Adrenal gland (tissue), 9 donors: ENCODE measurements at regions not wholly inside any gene's neighbourhood (a gene's known extent, or its start where the extent isn't known, plus 50 kb on each side); places are given as distances from the start of the nearest gene placed in this dataset.

Source experiments
- DNase-seq, 7 donors: peaks; one replicate each; pipeline ENCODE4 v3.0.0-alpha.2; 2019 to 2020
- H3K27ac ChIP-seq, 5 donors: fragments of 200-600 bp; sonication (generic) in 4 of 5; 1 replicate in 3 of 5; 2 replicates in 2 of 5; pipeline versions ENCODE4 v1.5.1 to v1.8.0; 2016 to 2020; ENCODE audit warnings: mild to moderate bottlenecking in 1 of 5
- H3K27me3 ChIP-seq: fragments of 200-600 bp; 2 replicates; pipeline ENCODE4 v1.8.0; 2021
- H3K36me3 ChIP-seq, 2 donors: fragments of 200-600 bp; replicated peaks in 1 of 2; 1 replicate in 1 of 2; 2 replicates in 1 of 2; pipeline versions ENCODE4 v1.5.1 to v1.8.0; 2018 to 2022
- H3K4me1 ChIP-seq, 2 donors: fragments of 200-600 bp; replicated peaks in 1 of 2; 1 replicate in 1 of 2; 2 replicates in 1 of 2; pipeline versions ENCODE4 v1.5.1 to v1.8.0; 2018 to 2021
- H3K4me3 ChIP-seq, 4 donors: fragments of 200-600 bp; sonication (generic) in 3 of 4; one replicate each; pipeline ENCODE4 v1.5.1; 2016 to 2018
- H3K9me3 ChIP-seq, 3 donors: fragments of 200-600 bp; sonication (generic) in 1 of 3; replicated peaks in 1 of 3; 1 replicate in 2 of 3; 2 replicates in 1 of 3; pipeline versions ENCODE4 v1.5.1 to v1.8.0; 2016 to 2021
- POLR2A ChIP-seq, 2 donors: fragments of 450-650 bp; IDR thresholded peaks; one replicate each; pipeline ENCODE4 v1.6.1; 2017; ENCODE audit warnings: antibody characterized with exemption in 2 of 2, mild to moderate bottlenecking in 2 of 2, moderate library complexity in 1 of 2
- WGBS, 4 donors: extraction: QIAGEN DNeasy Blood & Tissue Kit in 2 of 4; methylation state at CpG; one replicate each; pipeline versions ENCODE4 v1.1.5 to v1.1.7; 2013 to 2017; 5-methylcytosine and 5-hydroxymethylcytosine counted together
- intact Hi-C, 2 donors: fragments of 100-400 bp; cut with DNase I; formaldehyde crosslinking; loops; one replicate each; pipeline versions ENCODE4 v1.14.1 to v1.15.0; 2022 to 2023
- TF ChIP-seq, protein P1 (sequence below), 6 experiments: fragments of 450-650 bp in 4 of 6; fragments of 200-600 bp in 2 of 6; sonication (generic) in 1 of 6; IDR thresholded peaks; 1 replicate in 5 of 6; 2 replicates in 1 of 6; pipeline versions ENCODE4 v1.5.1 to v1.8.0; 2016 to 2021; ENCODE audit warnings: antibody characterized with exemption in 6 of 6, mild to moderate bottlenecking in 2 of 6, moderate library complexity in 1 of 6
- donor health status: healthy with polysubstance abuse.
- donor health status: Bipolar disorder and iron deficiency.
- donor health status: DM: yes; HTN: yes; CAD: no.
- donor health status: DM: no; HTN: no; CAD: no.
- donor health status: DM: no; HTN: no; CAD: no.

DNA sequence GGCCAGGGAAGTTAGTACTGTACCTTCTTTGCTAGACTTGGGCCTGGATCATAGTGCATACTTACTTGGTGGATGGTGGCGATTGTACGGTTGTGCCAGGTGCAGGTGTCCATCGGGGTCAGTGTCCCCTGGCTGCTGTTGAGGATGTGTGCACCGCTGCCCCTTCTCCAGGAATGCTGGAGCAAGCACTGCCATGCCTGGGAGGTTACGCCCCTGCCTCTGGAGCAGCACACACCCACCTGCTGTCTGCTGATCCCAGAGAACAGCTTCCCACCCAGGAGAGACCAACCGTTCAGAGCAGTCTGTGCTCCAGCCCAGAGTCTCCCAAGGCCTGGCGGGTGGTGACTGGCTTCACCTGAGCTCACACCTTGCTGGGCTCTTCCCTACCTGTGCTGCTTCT lies 286.8 kb upstream of the HS6ST1 start:
- 93 to 98% (median 96%) methylated on average over 7 of the region's 7 CpGs for WGBS, 4 donors
- Histone ChIP-seq H3K27me3 (no peaks in the 10 kb centered on the region), H3K36me3 (no peaks in the 10 kb centered on the region), H3K4me3 (no peak overlapping the region), H3K4me1 (peaks cover 0 to 7% of the 10 kb centered on the region in 2 donors), H3K9me3 (no peaks in the 10 kb centered on the region), H3K27ac (no peak overlapping the region)
- no peak for TF ChIP-seq POLR2A (IDR thresholded peaks at IDR 0.05)
- DNase-seq: peak in 1 of 7 donors; percentile 2
- intact Hi-C loops: no loop called here

DNA sequence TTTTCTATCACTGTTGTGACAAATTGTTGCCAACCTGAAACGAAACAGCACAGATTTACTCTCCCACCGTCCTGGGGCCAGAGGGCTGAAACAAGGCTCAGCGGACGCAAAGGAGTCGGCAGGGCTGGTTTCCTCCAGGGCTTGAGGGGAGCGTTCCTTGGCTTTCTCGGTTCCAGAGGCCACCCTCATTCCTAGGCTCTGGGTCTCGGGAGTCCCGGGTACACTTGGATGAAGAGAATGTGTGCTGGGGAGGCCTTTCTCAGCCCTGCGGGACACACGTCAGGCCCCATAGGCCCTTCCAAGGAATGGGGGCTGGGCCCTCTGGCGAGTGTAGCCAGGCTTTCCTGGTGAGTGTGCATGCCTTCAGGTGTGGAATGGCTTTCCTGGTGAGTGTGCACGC lies 287.3 kb upstream of the HS6ST1 start:
- Histone ChIP-seq H3K27ac (no peak overlapping the region), H3K4me3 (no peak overlapping the region), H3K9me3 (no peaks in the 10 kb centered on the region), H3K4me1 (peaks cover 0 to 7% of the 10 kb centered on the region in 2 donors), H3K27me3 (no peaks in the 10 kb centered on the region), H3K36me3 (no peaks in the 10 kb centered on the region)
- 89 to 93% (median 91%) methylated on average over 4 to 13 of the region's 13 CpGs for WGBS, 4 donors
- intact Hi-C loops: no loop called here
- peak in 1 of 7 donors; percentile 1 for DNase-seq
- no peak for TF ChIP-seq POLR2A (IDR thresholded peaks at IDR 0.05)
- TF ChIP-seq, protein P1, sequence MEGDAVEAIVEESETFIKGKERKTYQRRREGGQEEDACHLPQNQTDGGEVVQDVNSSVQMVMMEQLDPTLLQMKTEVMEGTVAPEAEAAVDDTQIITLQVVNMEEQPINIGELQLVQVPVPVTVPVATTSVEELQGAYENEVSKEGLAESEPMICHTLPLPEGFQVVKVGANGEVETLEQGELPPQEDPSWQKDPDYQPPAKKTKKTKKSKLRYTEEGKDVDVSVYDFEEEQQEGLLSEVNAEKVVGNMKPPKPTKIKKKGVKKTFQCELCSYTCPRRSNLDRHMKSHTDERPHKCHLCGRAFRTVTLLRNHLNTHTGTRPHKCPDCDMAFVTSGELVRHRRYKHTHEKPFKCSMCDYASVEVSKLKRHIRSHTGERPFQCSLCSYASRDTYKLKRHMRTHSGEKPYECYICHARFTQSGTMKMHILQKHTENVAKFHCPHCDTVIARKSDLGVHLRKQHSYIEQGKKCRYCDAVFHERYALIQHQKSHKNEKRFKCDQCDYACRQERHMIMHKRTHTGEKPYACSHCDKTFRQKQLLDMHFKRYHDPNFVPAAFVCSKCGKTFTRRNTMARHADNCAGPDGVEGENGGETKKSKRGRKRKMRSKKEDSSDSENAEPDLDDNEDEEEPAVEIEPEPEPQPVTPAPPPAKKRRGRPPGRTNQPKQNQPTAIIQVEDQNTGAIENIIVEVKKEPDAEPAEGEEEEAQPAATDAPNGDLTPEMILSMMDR (IDR thresholded peaks at IDR 0.05): no peak

DNA sequence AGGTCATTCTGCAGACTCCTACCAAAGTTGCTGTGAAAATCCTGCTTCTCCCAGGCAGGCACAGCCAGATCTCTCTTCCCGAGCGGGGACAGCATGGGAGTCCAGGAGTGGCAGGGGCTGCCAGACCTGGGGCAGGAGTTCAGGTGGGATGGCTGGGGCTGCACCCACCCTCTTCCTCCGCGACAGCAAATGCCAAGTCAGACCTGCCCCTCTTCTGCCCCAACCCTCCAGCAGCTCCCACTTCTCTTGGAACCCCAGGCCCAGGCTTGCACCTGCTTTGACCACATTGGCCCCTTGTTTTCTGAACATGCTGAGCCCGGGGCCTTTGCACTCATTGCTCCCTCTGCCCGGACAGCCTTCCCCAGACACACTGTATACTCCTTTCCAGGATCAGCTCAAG lies 288.2 kb upstream of the HS6ST1 start:
- H3K27me3 ChIP-seq: no peaks in the 10 kb centered on the region
- H3K4me1 ChIP-seq: peaks cover 0 to 7% of the 10 kb centered on the region in 2 donors
- H3K27ac ChIP-seq: no peak overlapping the region
- TF ChIP-seq, protein P1 (IDR thresholded peaks at IDR 0.05): no peak
- TF ChIP-seq POLR2A (IDR thresholded peaks at IDR 0.05): no peak
- peak in 1 of 7 donors; percentile 2 for DNase-seq
- WGBS, 4 donors: 88 to 96% (median 91%) methylated on average over 2 to 6 of the region's 6 CpGs
- no peaks in the 10 kb centered on the region for H3K9me3 ChIP-seq
- no peak overlapping the region for H3K4me3 ChIP-seq
- intact Hi-C loops: no loop called here
- H3K36me3 ChIP-seq: no peaks in the 10 kb centered on the region

DNA sequence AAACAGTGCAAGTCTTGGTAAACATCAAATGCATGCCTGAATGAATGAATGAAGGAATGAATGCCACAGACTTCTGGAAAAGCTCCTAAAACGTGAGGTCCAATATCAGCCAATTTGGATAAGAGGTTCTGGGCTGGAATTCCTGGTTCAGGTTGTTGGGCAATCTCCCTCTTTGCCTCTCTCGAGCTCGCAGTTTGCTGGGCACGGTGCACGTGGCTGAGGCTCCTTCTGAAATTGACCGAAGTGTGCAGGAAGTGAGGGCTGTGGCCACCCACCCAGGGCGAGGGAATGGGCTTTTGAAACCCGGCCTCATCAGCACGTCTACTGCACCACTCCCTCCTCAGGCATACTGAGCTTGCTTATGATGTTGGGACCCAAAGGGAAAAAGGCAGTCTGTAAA lies 288.8 kb upstream of the HS6ST1 start:
- H3K9me3 ChIP-seq: no peaks in the 10 kb centered on the region
- WGBS, 4 donors: 70 to 86% (median 78%) methylated on average over 9 of the region's 9 CpGs
- peaks cover 0 to 7% of the 10 kb centered on the region in 2 donors for H3K4me1 ChIP-seq
- H3K27me3 ChIP-seq: no peaks in the 10 kb centered on the region
- no peak for TF ChIP-seq POLR2A (IDR thresholded peaks at IDR 0.05)
- TF ChIP-seq, protein P1 (IDR thresholded peaks at IDR 0.05): no peak
- DNase-seq: peak in 1 of 7 donors; percentile 2
- intact Hi-C loops: no loop called here
- no peak overlapping the region for H3K4me3 ChIP-seq
- H3K27ac ChIP-seq: no peak overlapping the region
- no peaks in the 10 kb centered on the region for H3K36me3 ChIP-seq

DNA sequence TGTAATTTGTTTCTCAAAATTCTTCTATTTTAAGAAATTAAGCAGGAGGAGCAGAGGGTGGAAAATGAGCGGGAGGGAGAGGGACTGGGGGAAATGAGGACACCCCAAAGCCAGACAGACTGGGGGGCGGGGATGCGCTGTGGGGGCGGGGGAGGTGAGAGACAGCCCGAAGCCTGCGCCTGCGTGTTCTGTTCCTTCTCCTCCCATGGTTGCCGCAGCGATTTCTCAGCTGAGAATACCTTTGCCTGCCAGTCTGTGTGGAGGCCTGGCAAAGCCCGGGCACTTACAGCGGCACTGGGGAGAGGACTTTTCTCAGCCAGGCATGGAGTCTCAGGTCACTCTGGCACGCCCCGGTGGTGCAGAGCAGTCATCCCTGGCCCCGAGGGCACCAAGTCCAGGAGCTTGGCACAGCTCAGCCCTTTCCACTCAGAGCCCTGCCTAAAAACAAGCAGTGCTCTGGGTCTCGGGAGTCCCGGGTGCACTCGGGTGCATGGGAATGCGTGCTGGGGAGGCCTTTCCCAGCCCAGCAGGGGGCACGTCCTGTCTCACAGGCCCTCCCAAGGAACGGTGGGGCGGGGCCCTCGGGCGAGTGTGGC lies 289.3 kb upstream of the HS6ST1 start:
- DNase-seq: no peak
- intact Hi-C loops: no loop called here
- no peak overlapping the region for H3K27ac ChIP-seq
- H3K27me3 ChIP-seq: no peaks in the 10 kb centered on the region
- 71 to 91% (median 84%) methylated on average over 10 to 23 of the region's 23 CpGs for WGBS, 4 donors
- H3K36me3 ChIP-seq: no peaks in the 10 kb centered on the region
- TF ChIP-seq, protein P1 (IDR thresholded peaks at IDR 0.05): no peak
- no peak for TF ChIP-seq POLR2A (IDR thresholded peaks at IDR 0.05)
- H3K9me3 ChIP-seq: no peaks in the 10 kb centered on the region
- no peak overlapping the region for H3K4me3 ChIP-seq
- peaks cover 0 to 7% of the 10 kb centered on the region in 2 donors for H3K4me1 ChIP-seq
